ENCODE measurements at regions not wholly inside any gene's neighbourhood (a gene's known extent, or its start where the extent isn't known, plus 50 kb on each side); places are given as distances from the start of the nearest gene placed in this dataset.

DNA sequence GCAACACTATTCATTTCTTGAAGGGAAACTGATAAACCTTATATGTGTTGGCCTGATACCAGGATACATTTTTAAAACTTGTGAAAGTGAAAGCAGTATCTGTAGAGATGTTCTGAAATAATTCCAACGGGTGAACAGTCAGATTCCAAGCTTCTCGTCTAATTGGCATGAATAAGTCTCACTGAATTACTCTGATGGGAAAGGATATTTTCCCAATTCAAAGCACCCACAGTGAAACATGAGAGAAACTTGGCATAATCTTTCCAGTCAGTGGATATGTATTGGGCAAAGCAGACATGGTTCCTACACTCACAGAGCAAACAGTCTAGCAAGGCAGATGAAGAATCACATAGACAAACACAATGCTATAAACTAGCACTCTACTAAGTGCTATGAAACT lies 413.1 kb downstream of the MED13L start:
- H3K27ac ChIP-seq (ENCODE audit: low read depth, low read length) = no peak overlapping the region
- no peaks in the 10 kb centered on the region for H3K36me3 ChIP-seq (ENCODE audit: control insufficient read depth in 1 of 2, insufficient read depth in 2 of 2, low read length in 2 of 2)
- no peaks in the 10 kb centered on the region for H3K9me3 ChIP-seq (ENCODE audit: control insufficient read depth in 1 of 2, low read length in 2 of 2)
- no peaks in the 10 kb centered on the region for H3K27me3 ChIP-seq (ENCODE audit: control insufficient read depth in 1 of 2, insufficient read depth in 2 of 2, low read length in 2 of 2)
- no peak overlapping the region for H3K9ac ChIP-seq (ENCODE audit: low read depth in 1 of 2, low read length in 2 of 2)
- H3K4me3 ChIP-seq (ENCODE audit: low read depth in 1 of 2, low read length in 2 of 2) = peak overlapping the region in 1 of 2 donors; percentile 11
- peaks cover 3 to 7% of the 10 kb centered on the region in 2 donors for H3K4me1 ChIP-seq (ENCODE audit: control insufficient read depth in 1 of 2, insufficient read depth in 2 of 2, low read length in 2 of 2)

DNA sequence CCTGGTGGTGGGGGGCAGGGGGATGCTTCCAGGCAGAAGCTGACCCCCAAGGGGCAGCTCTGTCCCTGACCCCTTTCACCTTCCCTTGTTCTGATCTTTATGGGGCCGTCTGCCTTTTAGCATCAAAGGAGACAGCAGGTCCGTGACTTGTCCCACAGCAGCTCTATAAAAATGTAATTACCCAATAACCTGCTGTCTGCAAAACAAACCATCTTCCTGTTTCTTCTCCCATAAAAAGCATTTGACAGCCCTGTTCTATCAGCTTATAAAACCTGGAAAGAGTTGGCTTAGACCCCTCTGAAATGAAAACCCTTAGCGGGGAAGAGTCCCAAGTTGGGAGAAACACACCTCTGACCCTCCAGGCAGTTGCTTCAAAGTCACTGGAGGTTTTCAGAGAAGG lies 416.9 kb downstream of the MED13L start:
- H3K36me3 ChIP-seq (ENCODE audit: control insufficient read depth in 1 of 2, insufficient read depth in 2 of 2, low read length in 2 of 2) = no peaks in the 10 kb centered on the region
- H3K4me1 ChIP-seq (ENCODE audit: control insufficient read depth in 1 of 2, insufficient read depth in 2 of 2, low read length in 2 of 2) = peaks cover 3 to 7% of the 10 kb centered on the region in 2 donors
- no peaks in the 10 kb centered on the region for H3K9me3 ChIP-seq (ENCODE audit: control insufficient read depth in 1 of 2, low read length in 2 of 2)
- no peaks in the 10 kb centered on the region for H3K27me3 ChIP-seq (ENCODE audit: control insufficient read depth in 1 of 2, insufficient read depth in 2 of 2, low read length in 2 of 2)
- H3K27ac ChIP-seq (ENCODE audit: low read depth, low read length) = no peak overlapping the region
- H3K9ac ChIP-seq (ENCODE audit: low read depth in 1 of 2, low read length in 2 of 2) = no peak overlapping the region
- no peak overlapping the region for H3K4me3 ChIP-seq (ENCODE audit: low read depth in 1 of 2, low read length in 2 of 2)

DNA sequence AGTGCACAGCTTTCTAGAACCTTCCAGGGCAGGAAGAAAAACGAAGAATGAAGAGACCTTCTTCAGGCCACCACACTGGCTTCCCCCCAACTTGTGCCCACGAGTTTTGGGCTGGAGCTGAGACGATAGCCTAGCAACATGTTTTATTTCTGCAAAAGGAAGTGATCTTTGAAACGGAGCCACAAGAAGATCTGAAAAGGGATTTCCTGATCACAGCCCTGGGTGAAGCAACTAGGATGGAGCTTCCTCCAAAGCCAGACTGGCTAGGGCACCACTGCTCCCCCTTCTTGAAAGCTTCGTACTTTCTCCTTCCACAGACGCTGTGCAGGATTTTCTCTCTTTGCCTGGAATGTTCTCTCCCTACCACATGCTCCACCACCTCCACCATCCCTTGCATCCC lies 418.3 kb downstream of the MED13L start:
- Histone ChIP-seq H3K4me3 (ENCODE audit: low read depth in 1 of 2, low read length in 2 of 2) (no peak overlapping the region), H3K27me3 (ENCODE audit: control insufficient read depth in 1 of 2, insufficient read depth in 2 of 2, low read length in 2 of 2) (no peaks in the 10 kb centered on the region), H3K27ac (ENCODE audit: low read depth, low read length) (no peak overlapping the region), H3K9me3 (ENCODE audit: control insufficient read depth in 1 of 2, low read length in 2 of 2) (no peaks in the 10 kb centered on the region), H3K9ac (ENCODE audit: low read depth in 1 of 2, low read length in 2 of 2) (no peak overlapping the region), H3K36me3 (ENCODE audit: control insufficient read depth in 1 of 2, insufficient read depth in 2 of 2, low read length in 2 of 2) (no peaks in the 10 kb centered on the region), H3K4me1 (ENCODE audit: control insufficient read depth in 1 of 2, insufficient read depth in 2 of 2, low read length in 2 of 2) (no peaks in the 10 kb centered on the region)

DNA sequence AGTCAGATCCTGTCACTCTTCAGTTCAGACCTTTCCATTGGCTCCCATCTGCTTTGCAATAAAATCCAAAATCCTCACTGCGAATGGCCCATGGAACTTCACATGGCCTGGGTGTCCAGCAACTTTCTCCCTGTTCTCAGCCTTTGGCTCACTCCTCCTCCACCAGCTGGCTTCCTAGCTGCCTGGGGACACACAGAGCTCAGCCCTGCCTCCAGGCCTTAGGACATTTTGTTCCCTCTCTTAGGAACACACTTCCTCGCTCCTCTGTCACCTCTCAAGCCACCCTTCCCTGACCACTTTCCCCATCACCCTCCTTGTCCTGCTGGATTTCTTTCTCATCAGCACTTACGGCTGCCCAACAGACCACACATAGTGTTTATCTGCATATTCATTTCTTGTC lies 419.6 kb downstream of the MED13L start:
- H3K9me3 ChIP-seq (ENCODE audit: control insufficient read depth in 1 of 2, low read length in 2 of 2) = no peaks in the 10 kb centered on the region
- H3K4me3 ChIP-seq (ENCODE audit: low read depth in 1 of 2, low read length in 2 of 2) = no peak overlapping the region
- H3K27ac ChIP-seq (ENCODE audit: low read depth, low read length) = no peak overlapping the region
- H3K9ac ChIP-seq (ENCODE audit: low read depth in 1 of 2, low read length in 2 of 2) = no peak overlapping the region
- no peaks in the 10 kb centered on the region for H3K4me1 ChIP-seq (ENCODE audit: control insufficient read depth in 1 of 2, insufficient read depth in 2 of 2, low read length in 2 of 2)
- H3K36me3 ChIP-seq (ENCODE audit: control insufficient read depth in 1 of 2, insufficient read depth in 2 of 2, low read length in 2 of 2) = no peaks in the 10 kb centered on the region
- no peaks in the 10 kb centered on the region for H3K27me3 ChIP-seq (ENCODE audit: control insufficient read depth in 1 of 2, insufficient read depth in 2 of 2, low read length in 2 of 2)

DNA sequence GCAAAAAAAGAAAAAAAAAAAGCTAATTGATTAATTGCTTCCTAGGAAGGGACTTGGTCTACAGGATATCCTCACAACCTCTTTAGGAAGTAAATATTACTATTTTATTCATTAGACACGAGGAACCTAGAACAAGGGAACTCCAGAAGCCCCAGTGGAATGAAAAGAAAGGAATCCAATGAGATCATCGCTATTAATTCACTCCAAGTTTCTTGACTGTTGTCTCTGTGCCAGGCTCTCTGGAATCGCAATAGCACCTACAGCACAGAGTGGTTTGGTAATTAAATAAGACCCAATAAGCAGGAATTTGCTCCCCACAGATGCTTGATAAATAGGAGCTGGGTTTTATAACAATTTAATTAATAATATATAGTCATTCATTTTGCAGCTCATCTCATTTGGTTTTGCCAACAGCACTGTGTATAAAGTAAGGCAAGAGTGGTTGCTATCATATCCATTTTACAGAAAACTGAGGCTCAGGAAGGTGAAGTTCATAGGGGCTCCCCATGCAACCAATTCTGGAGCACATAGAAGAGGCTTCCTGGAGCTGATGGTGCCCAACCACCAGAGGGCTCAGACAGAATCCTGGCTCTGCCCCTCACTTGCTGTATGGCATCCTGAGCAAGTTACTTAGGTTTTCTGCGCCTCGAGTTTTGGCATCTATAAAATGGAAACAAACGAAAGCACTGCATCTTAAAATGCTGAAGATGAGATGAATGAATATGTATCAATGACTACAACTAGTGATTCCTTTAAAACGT lies 420.2 kb downstream of the MED13L start:
- no peak overlapping the region for H3K27ac ChIP-seq (ENCODE audit: low read depth, low read length)
- H3K4me1 ChIP-seq (ENCODE audit: control insufficient read depth in 1 of 2, insufficient read depth in 2 of 2, low read length in 2 of 2) = no peaks in the 10 kb centered on the region

DNA sequence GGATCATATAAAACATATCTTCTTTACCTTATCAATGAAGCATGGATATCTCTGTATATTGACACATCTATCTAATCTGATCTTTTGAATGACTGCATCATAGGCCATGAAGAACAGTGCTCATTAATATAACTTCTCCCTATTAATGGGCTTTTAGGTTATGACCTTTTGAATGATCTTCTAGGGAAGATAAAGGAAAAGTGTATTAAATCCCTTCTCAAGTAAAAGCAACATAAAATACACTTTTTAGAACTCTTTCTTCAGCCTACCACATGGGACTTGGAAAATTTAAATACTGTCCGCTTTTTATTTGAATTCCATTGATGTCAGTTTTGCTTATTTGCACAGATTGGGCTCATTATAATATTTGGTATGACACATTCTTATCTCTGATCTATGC lies 425.4 kb downstream of the MED13L start:
- H3K27me3 ChIP-seq (ENCODE audit: control insufficient read depth in 1 of 2, insufficient read depth in 2 of 2, low read length in 2 of 2) = no peaks in the 10 kb centered on the region
- H3K4me3 ChIP-seq (ENCODE audit: low read depth in 1 of 2, low read length in 2 of 2) = no peak overlapping the region
- no peaks in the 10 kb centered on the region for H3K4me1 ChIP-seq (ENCODE audit: control insufficient read depth in 1 of 2, insufficient read depth in 2 of 2, low read length in 2 of 2)
- peaks cover 5% of the 10 kb centered on the region in 2 donors for H3K9me3 ChIP-seq (ENCODE audit: control insufficient read depth in 1 of 2, low read length in 2 of 2)
- H3K27ac ChIP-seq (ENCODE audit: low read depth, low read length) = no peak overlapping the region
- H3K36me3 ChIP-seq (ENCODE audit: control insufficient read depth in 1 of 2, insufficient read depth in 2 of 2, low read length in 2 of 2) = no peaks in the 10 kb centered on the region
- no peak overlapping the region for H3K9ac ChIP-seq (ENCODE audit: low read depth in 1 of 2, low read length in 2 of 2)

More for the DNA sequence above, 420.2 kb downstream of the MED13L start:
- no peaks in the 10 kb centered on the region for H3K27me3 ChIP-seq (ENCODE audit: control insufficient read depth in 1 of 2, insufficient read depth in 2 of 2, low read length in 2 of 2)
- H3K9ac ChIP-seq (ENCODE audit: low read depth in 1 of 2, low read length in 2 of 2) = no peak overlapping the region
- H3K9me3 ChIP-seq (ENCODE audit: control insufficient read depth in 1 of 2, low read length in 2 of 2) = no peaks in the 10 kb centered on the region
- no peak overlapping the region for H3K4me3 ChIP-seq (ENCODE audit: low read depth in 1 of 2, low read length in 2 of 2)
- no peaks in the 10 kb centered on the region for H3K36me3 ChIP-seq (ENCODE audit: control insufficient read depth in 1 of 2, insufficient read depth in 2 of 2, low read length in 2 of 2)

DNA sequence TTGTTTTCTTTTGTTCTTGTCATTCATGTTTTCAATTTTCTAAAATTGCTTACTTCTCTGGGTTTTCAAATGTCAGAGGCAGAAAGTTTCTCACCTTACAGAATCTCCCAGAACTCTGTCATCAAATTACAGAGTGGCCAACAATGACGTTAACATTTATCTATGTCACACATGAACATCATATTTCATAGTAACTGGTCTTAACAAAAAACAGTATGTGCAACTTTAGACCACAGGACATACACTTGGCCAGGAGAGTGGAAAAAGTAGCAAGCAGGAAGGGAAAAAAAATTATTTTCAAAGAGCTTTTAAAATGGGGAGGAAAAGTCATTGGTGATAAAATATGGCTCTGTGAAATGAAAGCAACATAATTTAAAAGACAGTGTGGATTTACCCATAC lies 426.5 kb downstream of the MED13L start:
- Histone ChIP-seq H3K27ac (ENCODE audit: low read depth, low read length) (no peak overlapping the region), H3K36me3 (ENCODE audit: control insufficient read depth in 1 of 2, insufficient read depth in 2 of 2, low read length in 2 of 2) (no peaks in the 10 kb centered on the region), H3K9me3 (ENCODE audit: control insufficient read depth in 1 of 2, low read length in 2 of 2) (peaks cover 5% of the 10 kb centered on the region in 2 donors), H3K27me3 (ENCODE audit: control insufficient read depth in 1 of 2, insufficient read depth in 2 of 2, low read length in 2 of 2) (no peaks in the 10 kb centered on the region), H3K4me3 (ENCODE audit: low read depth in 1 of 2, low read length in 2 of 2) (no peak overlapping the region), H3K9ac (ENCODE audit: low read depth in 1 of 2, low read length in 2 of 2) (no peak overlapping the region), H3K4me1 (ENCODE audit: control insufficient read depth in 1 of 2, insufficient read depth in 2 of 2, low read length in 2 of 2) (no peaks in the 10 kb centered on the region)

DNA sequence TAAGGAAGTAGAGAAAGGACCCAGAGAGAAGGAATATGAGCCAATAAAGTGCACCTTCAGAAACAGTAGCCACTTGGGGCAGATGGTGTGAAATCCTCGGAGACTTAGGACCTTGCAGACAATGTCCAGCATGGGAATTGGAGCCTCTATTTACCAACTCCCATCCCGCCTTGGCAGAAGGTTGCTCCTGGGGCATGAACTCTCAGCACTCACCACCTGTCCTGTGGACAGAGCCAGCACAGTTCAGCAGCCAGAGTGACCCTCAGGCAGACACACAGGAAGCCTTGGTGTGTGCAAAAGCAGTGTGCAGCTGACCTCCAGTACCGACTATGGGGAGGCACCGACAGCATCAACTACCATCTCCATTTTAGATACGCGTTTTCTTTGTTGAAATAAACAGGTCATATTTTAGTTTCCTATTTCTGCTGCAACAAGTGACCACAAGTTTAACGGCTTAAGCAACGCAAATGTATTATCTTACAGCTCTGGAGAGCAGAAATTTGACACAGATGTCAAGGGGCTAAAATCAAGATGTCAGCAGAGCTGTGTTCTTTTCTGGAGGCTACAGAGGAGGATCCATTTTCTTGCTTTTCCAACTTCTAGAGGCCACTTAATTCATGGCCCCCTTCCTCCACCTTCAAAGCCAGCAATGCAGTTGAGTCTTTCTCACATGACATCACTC lies 428.1 kb downstream of the MED13L start:
- Histone ChIP-seq H3K27me3 (ENCODE audit: control insufficient read depth in 1 of 2, insufficient read depth in 2 of 2, low read length in 2 of 2) (no peaks in the 10 kb centered on the region), H3K27ac (ENCODE audit: low read depth, low read length) (no peak overlapping the region), H3K4me1 (ENCODE audit: control insufficient read depth in 1 of 2, insufficient read depth in 2 of 2, low read length in 2 of 2) (no peaks in the 10 kb centered on the region), H3K36me3 (ENCODE audit: control insufficient read depth in 1 of 2, insufficient read depth in 2 of 2, low read length in 2 of 2) (no peaks in the 10 kb centered on the region), H3K4me3 (ENCODE audit: low read depth in 1 of 2, low read length in 2 of 2) (no peak overlapping the region), H3K9ac (ENCODE audit: low read depth in 1 of 2, low read length in 2 of 2) (no peak overlapping the region), H3K9me3 (ENCODE audit: control insufficient read depth in 1 of 2, low read length in 2 of 2) (peaks cover 5% of the 10 kb centered on the region in 2 donors)

DNA sequence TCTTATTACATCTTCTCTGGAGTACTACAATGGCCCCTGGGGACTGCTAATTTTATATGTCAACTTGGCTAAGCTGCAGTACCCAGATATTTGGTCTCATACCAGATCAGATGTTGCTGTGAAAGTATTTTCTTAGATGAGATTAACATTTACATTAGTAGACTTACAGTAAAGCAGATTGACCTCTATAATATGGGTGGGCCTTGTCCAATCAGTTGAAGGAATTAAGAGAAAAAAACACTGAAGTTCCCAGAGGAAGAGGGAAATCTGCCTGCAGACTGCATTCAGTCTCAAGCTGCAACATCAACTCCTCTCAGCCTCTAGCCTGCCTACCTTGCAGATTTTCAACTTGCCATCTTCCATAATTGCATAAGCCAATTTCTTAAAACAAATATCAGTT lies 430.1 kb downstream of the MED13L start:
- H3K9me3 ChIP-seq (ENCODE audit: control insufficient read depth in 1 of 2, low read length in 2 of 2) = peaks cover 5% of the 10 kb centered on the region in 2 donors
- H3K9ac ChIP-seq (ENCODE audit: low read depth in 1 of 2, low read length in 2 of 2) = no peak overlapping the region
- H3K27ac ChIP-seq (ENCODE audit: low read depth, low read length) = no peak overlapping the region
- no peaks in the 10 kb centered on the region for H3K36me3 ChIP-seq (ENCODE audit: control insufficient read depth in 1 of 2, insufficient read depth in 2 of 2, low read length in 2 of 2)
- no peaks in the 10 kb centered on the region for H3K27me3 ChIP-seq (ENCODE audit: control insufficient read depth in 1 of 2, insufficient read depth in 2 of 2, low read length in 2 of 2)
- H3K4me1 ChIP-seq (ENCODE audit: control insufficient read depth in 1 of 2, insufficient read depth in 2 of 2, low read length in 2 of 2) = no peaks in the 10 kb centered on the region
- H3K4me3 ChIP-seq (ENCODE audit: low read depth in 1 of 2, low read length in 2 of 2) = no peak overlapping the region

DNA sequence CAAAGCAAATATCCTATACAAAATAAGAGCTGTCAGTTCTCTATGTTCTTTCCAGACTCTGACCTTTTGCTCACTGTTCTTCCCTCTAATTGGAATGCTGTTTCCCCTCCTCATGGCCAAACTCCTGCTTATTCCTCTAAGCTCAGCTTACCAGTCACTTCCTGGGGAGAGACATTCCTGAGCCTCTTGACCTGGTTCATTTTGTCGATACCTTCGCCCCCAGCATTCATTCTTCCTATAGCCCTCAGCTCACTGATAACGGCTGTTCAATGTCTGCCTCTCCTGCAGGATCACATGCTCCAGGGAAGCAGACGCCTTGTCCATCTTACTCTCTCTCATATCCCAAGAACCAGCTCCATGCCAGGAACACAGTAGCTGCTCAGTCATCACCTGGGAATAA lies 431.0 kb downstream of the MED13L start:
- H3K4me1 ChIP-seq (ENCODE audit: control insufficient read depth in 1 of 2, insufficient read depth in 2 of 2, low read length in 2 of 2) = no peaks in the 10 kb centered on the region
- peaks cover 5% of the 10 kb centered on the region in 2 donors for H3K9me3 ChIP-seq (ENCODE audit: control insufficient read depth in 1 of 2, low read length in 2 of 2)
- no peaks in the 10 kb centered on the region for H3K36me3 ChIP-seq (ENCODE audit: control insufficient read depth in 1 of 2, insufficient read depth in 2 of 2, low read length in 2 of 2)
- H3K27me3 ChIP-seq (ENCODE audit: control insufficient read depth in 1 of 2, insufficient read depth in 2 of 2, low read length in 2 of 2) = no peaks in the 10 kb centered on the region
- no peak overlapping the region for H3K9ac ChIP-seq (ENCODE audit: low read depth in 1 of 2, low read length in 2 of 2)
- no peak overlapping the region for H3K4me3 ChIP-seq (ENCODE audit: low read depth in 1 of 2, low read length in 2 of 2)
- H3K27ac ChIP-seq (ENCODE audit: low read depth, low read length) = no peak overlapping the region
